H1 (cell line): ENCODE measurements at regions not wholly inside any gene's neighbourhood (a gene's known extent, or its start where the extent isn't known, plus 50 kb on each side); places are given as distances from the start of the nearest gene placed in this dataset.

ENCODE experiments used
- CBX5 ChIP-seq: fragments of 300-800, 300-1000 bp; sonication (generic); IDR thresholded peaks from 2 replicates; pipeline ENCODE4 v1.7.1; 2016; ENCODE audit warnings: antibody characterized with exemption, low read length, low read depth
- CREB1 ChIP-seq: IDR thresholded peaks from 2 replicates; pipeline ENCODE4 v1.6.1; 2012; ENCODE audit warnings: inconsistent platforms
- EGR1 ChIP-seq: IDR thresholded peaks from 2 replicates; pipeline ENCODE4 v1.6.1; 2011; ENCODE audit warnings: low read depth, low read length, borderline replicate concordance
- TBP ChIP-seq: IDR thresholded peaks from 2 replicates; pipeline ENCODE4 v1.6.1; 2011; ENCODE audit warnings: low read depth, low read length, improper control_type of control experiment

DNA sequence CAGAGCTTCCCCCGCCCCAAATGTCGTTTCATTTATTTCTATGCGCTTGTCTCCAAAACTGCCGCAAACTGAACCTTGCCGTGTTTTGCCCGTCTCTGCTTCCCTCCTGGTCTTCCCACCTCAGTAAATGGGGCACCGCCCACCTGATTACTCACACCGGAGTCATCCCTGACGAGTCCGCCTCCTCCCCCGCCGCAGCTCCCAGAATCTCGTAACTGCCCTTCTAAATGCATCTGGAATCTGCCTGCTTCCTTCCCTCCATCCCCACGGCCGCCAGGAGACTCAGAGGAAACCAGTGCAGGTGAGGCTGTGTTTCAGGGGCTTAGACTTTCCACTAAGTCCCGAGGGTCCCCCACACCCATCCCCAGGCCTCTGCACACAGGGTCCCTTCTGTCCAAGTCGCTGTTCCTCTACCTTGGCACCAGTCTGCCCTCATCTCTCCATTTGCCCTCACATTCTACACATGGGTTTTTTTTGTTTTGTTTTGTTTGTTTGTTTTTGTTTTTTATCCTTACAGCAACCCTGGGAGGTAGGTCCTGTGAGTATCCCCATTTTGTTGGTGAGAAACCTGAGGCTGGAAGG lies 62.6 kb upstream of the PHF21B start (continued):
- no peak for TF ChIP-seq TBP
- TF ChIP-seq CBX5, result no peak
- peak; percentile 68 for TF ChIP-seq CREB1
- TF ChIP-seq EGR1, result peak; percentile 33; the same call in 1 of the 2 replicates
